SK-N-SH (cell line): ENCODE measurements at regions not wholly inside any gene's neighbourhood (a gene's known extent, or its start where the extent isn't known, plus 50 kb on each side); places are given as distances from the start of the nearest gene placed in this dataset.

ENCODE experiments used
- EP300 ChIP-seq, 2 experiments: IDR thresholded peaks; 2 replicates each; pipeline versions ENCODE4 v1.4.0 to v1.6.1; 2012; ENCODE audit warnings: borderline replicate concordance in 1 of 2, low read depth in 1 of 2, low read length in 1 of 2
- FOXM1 ChIP-seq: IDR thresholded peaks from 2 replicates; pipeline ENCODE4 v1.4.0; 2012; ENCODE audit warnings: low read depth, mild to moderate bottlenecking
- JUND ChIP-seq: IDR thresholded peaks from 2 replicates; pipeline ENCODE4 v1.4.0; 2012
- MAX ChIP-seq: IDR thresholded peaks from 2 replicates; pipeline ENCODE4 v1.4.0; 2012; ENCODE audit warnings: low read depth
- NFIC ChIP-seq: IDR thresholded peaks from 2 replicates; pipeline ENCODE4 v1.4.0; 2012; ENCODE audit warnings: borderline replicate concordance
- POLR2AphosphoS5 ChIP-seq: IDR thresholded peaks from 2 replicates; pipeline ENCODE4 v1.6.1; 2012; ENCODE audit warnings: low read depth, low read length
- SMC3 ChIP-seq: IDR thresholded peaks from 2 replicates; pipeline ENCODE4 v1.6.1; 2012; ENCODE audit warnings: low read depth, low read length, improper control_type of control experiment
- YY1 ChIP-seq: IDR thresholded peaks from 2 replicates; pipeline ENCODE4 v1.4.0; 2012; ENCODE audit warnings: low read depth, mild to moderate bottlenecking
- TF ChIP-seq, protein P1 (sequence below): fragments of 200-600 bp; sonication (generic); IDR thresholded peaks from 2 replicates; pipeline ENCODE4 v1.6.1; 2017; ENCODE audit warnings: antibody characterized with exemption, mild to moderate bottlenecking, moderate library complexity

DNA sequence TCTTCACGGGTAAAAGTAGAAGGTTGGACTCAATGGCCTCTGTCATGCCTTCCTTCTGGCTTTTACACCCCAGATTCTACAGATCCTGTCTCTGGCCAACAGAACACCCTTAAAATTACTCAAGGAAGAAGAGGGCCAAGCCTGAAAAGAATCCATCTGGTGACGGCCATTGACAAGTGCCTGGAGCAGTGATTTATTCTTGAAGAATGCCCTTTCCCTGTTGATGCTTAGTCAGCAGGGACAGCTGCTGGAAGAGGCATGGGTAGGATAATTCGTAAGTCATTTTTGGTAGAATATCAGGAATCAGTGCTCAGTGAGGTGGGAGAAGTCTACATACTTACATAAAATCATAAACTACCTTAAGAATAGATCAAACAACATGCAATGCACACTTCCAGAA is 397.9 kb downstream of the SAMD5 start:
- no peak for TF ChIP-seq JUND
- TF ChIP-seq EP300 (IDR thresholded peaks at IDR 0.05; ENCODE audit: borderline replicate concordance in 1 of 2, low read depth in 1 of 2, low read length in 1 of 2): no peak
- no peak for TF ChIP-seq MAX
- TF ChIP-seq SMC3: no peak
- TF ChIP-seq, protein P1, sequence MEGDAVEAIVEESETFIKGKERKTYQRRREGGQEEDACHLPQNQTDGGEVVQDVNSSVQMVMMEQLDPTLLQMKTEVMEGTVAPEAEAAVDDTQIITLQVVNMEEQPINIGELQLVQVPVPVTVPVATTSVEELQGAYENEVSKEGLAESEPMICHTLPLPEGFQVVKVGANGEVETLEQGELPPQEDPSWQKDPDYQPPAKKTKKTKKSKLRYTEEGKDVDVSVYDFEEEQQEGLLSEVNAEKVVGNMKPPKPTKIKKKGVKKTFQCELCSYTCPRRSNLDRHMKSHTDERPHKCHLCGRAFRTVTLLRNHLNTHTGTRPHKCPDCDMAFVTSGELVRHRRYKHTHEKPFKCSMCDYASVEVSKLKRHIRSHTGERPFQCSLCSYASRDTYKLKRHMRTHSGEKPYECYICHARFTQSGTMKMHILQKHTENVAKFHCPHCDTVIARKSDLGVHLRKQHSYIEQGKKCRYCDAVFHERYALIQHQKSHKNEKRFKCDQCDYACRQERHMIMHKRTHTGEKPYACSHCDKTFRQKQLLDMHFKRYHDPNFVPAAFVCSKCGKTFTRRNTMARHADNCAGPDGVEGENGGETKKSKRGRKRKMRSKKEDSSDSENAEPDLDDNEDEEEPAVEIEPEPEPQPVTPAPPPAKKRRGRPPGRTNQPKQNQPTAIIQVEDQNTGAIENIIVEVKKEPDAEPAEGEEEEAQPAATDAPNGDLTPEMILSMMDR: no peak
- TF ChIP-seq NFIC: no peak
- TF ChIP-seq YY1: no peak
- TF ChIP-seq POLR2AphosphoS5: no peak
- no peak for TF ChIP-seq FOXM1
